Left lung (tissue), 4 donors: ENCODE measurements at regions not wholly inside any gene's neighbourhood (a gene's known extent, or its start where the extent isn't known, plus 50 kb on each side); places are given as distances from the start of the nearest gene placed in this dataset.
"Not testable (repeated sequence)": the region's sequence is repeated elsewhere in the genome, so short reads cannot be mapped to it uniquely, and the experiment has no call there.

Experiments
- ATAC-seq: fragments of 200-7000 bp; cut with Tn5 transposase; one replicate; pipeline ENCODE4 v1.9.1; 2020; ENCODE audit warnings: moderate library complexity
- DNase-seq, 4 donors: peaks; one replicate each; pipeline ENCODE4 v3.0.0-alpha.2; 2013 to 2020
- H3K27ac ChIP-seq, 2 donors: fragments of 200-600 bp; sonication (generic) in 1 of 2; one replicate each; pipeline versions ENCODE4 v1.5.0 to v1.8.0; 2020 to 2021
- H3K27me3 ChIP-seq, 2 donors: fragments of 200-600 bp; sonication (generic) in 1 of 2; one replicate each; pipeline versions ENCODE4 v1.5.0 to v1.8.0; 2020 to 2021
- H3K36me3 ChIP-seq, 2 donors: fragments of 200-600 bp; sonication (generic) in 1 of 2; one replicate each; pipeline versions ENCODE4 v1.5.0 to v1.8.0; 2020 to 2021
- H3K4me1 ChIP-seq, 2 donors: fragments of 200-600 bp; one replicate each; pipeline ENCODE4 v1.8.0; 2021
- H3K4me3 ChIP-seq, 2 donors: fragments of 200-600 bp; sonication (generic) in 1 of 2; one replicate each; pipeline versions ENCODE4 v1.5.0 to v1.8.0; 2020 to 2021; ENCODE audit warnings: mild to moderate bottlenecking in 1 of 2
- H3K9me3 ChIP-seq, 2 donors: fragments of 200-600 bp; sonication (generic) in 1 of 2; one replicate each; pipeline versions ENCODE4 v1.5.0 to v1.8.0; 2020 to 2021
- intact Hi-C, 2 donors: fragments of 100-400 bp; cut with DNase I; formaldehyde crosslinking; loops; one replicate each; pipeline versions ENCODE4 v1.11.2 to v1.14.2; 2022
- TF ChIP-seq, protein P1 (sequence below), 2 donors: fragments of 200-600 bp; sonication (generic) in 1 of 2; IDR thresholded peaks; one replicate each; pipeline versions ENCODE4 v1.5.0 to v1.8.0; 2021; ENCODE audit warnings: antibody characterized with exemption in 2 of 2
- donor health status: DM: no; HTN: yes; CAD: no.
- donor health status: DM: no; HTN: no; CAD: no.

DNA sequence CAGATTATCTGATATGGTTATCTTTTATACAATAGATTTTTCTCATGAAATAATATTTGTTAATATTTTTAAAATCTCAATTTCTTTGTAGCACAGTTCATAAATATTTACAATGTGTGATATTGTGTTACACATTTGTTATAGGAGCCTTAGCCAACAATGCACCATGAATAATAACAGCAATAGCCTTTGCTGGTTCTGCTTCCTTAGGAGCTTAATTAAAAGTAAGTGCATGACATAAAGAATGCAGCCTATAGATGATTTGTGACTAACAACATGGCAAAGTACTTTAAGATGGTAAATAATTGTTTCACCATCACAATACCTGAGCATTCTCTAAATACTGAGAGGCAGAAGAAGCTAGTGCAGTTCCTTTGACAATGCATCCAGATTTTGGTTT lies 156.3 kb upstream of the RASSF8 start:
- TF ChIP-seq, protein P1, sequence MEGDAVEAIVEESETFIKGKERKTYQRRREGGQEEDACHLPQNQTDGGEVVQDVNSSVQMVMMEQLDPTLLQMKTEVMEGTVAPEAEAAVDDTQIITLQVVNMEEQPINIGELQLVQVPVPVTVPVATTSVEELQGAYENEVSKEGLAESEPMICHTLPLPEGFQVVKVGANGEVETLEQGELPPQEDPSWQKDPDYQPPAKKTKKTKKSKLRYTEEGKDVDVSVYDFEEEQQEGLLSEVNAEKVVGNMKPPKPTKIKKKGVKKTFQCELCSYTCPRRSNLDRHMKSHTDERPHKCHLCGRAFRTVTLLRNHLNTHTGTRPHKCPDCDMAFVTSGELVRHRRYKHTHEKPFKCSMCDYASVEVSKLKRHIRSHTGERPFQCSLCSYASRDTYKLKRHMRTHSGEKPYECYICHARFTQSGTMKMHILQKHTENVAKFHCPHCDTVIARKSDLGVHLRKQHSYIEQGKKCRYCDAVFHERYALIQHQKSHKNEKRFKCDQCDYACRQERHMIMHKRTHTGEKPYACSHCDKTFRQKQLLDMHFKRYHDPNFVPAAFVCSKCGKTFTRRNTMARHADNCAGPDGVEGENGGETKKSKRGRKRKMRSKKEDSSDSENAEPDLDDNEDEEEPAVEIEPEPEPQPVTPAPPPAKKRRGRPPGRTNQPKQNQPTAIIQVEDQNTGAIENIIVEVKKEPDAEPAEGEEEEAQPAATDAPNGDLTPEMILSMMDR (IDR thresholded peaks at IDR 0.05): no peak
- ATAC-seq (no peak), DNase-seq (no peak)
- Histone ChIP-seq H3K4me3 (no peak overlapping the region), H3K36me3 (no peaks in the 10 kb centered on the region), H3K27me3 (no peaks in the 10 kb centered on the region), H3K4me1 (no peaks in the 10 kb centered on the region), H3K9me3 (no peaks in the 10 kb centered on the region), H3K27ac (no peak overlapping the region)
- intact Hi-C loops: no loop called here

DNA sequence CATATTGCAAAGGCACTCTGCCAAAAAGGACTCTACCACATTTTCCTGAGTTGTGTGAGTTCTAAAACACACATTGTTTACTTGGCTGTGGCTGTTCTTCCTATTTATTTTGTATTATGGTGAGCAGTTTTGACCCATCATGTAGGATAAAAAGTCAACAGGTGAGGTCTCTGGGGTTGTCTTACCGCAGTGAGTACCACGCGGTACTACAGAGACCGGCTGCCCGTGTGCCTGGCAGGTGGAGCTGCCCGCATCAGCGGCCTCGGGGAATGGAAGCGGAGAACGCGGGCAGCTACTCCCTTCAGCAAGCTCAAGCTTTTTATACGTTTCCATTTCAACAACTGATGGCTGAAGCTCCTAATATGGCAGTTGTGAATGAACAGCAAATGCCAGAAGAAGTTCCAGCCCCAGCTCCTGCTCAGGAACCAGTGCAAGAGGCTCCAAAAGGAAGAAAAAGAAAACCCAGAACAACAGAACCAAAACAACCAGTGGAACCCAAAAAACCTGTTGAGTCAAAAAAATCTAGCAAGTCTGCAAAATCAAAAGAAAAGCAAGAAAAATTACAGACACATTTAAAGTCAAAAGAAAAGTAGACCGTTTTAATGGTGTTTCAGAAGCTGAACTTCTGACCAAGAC lies 155.3 kb upstream of the RASSF8 start:
- H3K27me3 ChIP-seq, H3K4me3 ChIP-seq, H3K4me1 ChIP-seq, H3K36me3 ChIP-seq, H3K27ac ChIP-seq, intact Hi-C loops, DNase-seq, H3K9me3 ChIP-seq, ATAC-seq: not testable (repeated sequence)

DNA sequence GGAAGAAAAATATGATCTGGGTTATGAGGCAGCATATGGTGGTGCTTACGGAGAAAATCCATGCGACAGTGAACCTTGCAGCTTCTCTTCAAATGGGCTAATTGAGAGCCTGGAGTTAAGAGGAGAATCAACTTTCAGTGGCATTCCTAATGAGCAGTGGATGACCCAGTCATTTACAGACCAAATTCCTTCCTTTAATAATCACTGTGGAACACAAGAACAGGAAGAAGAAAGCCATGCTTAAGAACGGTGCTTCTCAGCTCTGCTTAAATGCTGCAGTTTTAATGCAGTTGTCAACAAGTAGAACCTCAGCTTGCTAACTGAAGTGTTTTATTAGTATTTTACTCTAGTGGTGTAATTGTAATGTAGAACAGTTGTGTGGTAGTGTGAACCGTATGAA lies 154.2 kb upstream of the RASSF8 start:
- H3K4me3 ChIP-seq, ATAC-seq, intact Hi-C loops, DNase-seq, H3K4me1 ChIP-seq, H3K36me3 ChIP-seq, H3K9me3 ChIP-seq, H3K27me3 ChIP-seq, H3K27ac ChIP-seq: not testable (repeated sequence)

DNA sequence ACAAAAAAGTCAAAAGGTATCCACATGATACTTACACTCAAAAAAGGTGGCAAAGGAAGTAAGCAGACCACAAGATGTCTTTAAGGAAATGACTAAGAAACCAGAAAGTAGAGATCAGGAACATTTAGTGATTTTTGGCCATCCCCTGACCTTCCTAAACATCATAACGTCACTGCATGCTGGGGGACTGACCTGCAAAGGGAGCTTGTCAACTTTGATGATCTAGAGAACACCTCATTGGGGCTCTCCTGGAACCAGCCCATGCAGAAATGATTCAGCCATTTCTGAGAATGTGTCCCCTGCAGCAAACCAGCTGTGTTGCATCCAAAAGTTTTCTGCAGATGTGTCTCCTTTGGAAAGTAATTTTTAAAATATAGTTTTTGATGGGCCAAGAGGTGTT lies 152.2 kb upstream of the RASSF8 start:
- no peak for ATAC-seq
- no peak overlapping the region for H3K27ac ChIP-seq
- no peak overlapping the region for H3K4me3 ChIP-seq
- H3K9me3 ChIP-seq: peaks cover 0 to 6% of the 10 kb centered on the region in 2 donors
- no peaks in the 10 kb centered on the region for H3K27me3 ChIP-seq
- no peaks in the 10 kb centered on the region for H3K4me1 ChIP-seq
- no peak for DNase-seq
- TF ChIP-seq, protein P1 (IDR thresholded peaks at IDR 0.05): no peak
- no peaks in the 10 kb centered on the region for H3K36me3 ChIP-seq
- intact Hi-C loops: no loop called here

DNA sequence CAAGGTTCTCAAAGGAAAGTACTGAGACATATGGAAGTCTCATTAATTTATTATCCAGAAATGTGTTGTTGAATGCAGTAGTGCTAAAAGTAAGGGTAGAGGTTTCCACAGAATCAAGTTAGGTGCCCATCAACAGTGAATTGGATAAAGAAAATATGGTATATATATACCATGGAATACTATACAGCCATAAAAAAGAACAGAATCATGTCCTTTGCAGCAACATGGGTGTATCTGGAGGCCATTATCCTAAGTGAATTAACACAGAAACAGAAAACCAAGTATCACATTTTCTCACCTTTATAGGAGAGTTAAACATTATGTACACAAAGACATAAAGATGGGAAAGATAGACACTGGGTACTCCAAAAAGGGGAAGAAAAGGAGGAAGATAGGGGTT lies 149.9 kb upstream of the RASSF8 start:
- intact Hi-C loops: no loop called here
- ATAC-seq: no peak
- no peak overlapping the region for H3K27ac ChIP-seq
- DNase-seq: no peak
- no peaks in the 10 kb centered on the region for H3K4me1 ChIP-seq
- TF ChIP-seq, protein P1 (IDR thresholded peaks at IDR 0.05): no peak
- H3K4me3 ChIP-seq: no peak overlapping the region
- no peaks in the 10 kb centered on the region for H3K27me3 ChIP-seq
- H3K36me3 ChIP-seq: no peaks in the 10 kb centered on the region
- peaks cover 0 to 6% of the 10 kb centered on the region in 2 donors for H3K9me3 ChIP-seq

DNA sequence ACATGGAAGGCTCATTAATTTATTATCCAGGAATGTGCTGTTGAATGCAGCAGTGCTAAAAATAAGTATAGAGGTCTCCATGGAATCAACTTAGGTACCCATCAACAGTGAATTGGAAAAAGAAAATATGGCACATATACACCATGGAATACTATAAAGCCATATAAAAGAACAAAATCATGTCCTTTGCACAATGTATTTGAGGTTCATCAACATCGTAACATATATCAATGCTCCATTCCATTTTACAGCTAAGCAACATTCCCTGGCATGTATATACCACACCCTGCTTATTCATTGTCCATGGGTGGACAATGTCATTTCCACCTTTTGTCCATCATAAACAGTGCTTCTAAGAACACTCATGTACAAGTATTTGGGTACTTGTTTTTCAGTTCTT lies 147.8 kb upstream of the RASSF8 start:
- intact Hi-C loops: no loop called here
- no peak for ATAC-seq

More for the DNA sequence above, 147.8 kb upstream of the RASSF8 start:
- H3K4me1 ChIP-seq: no peaks in the 10 kb centered on the region
- TF ChIP-seq, protein P1 (IDR thresholded peaks at IDR 0.05): no peak
- H3K27me3 ChIP-seq: no peaks in the 10 kb centered on the region
- no peaks in the 10 kb centered on the region for H3K36me3 ChIP-seq
- DNase-seq: no peak
- H3K4me3 ChIP-seq: no peak overlapping the region
- H3K27ac ChIP-seq: no peak overlapping the region
- H3K9me3 ChIP-seq: peaks cover 0 to 6% of the 10 kb centered on the region in 2 donors
